ENCODE measurements at regions not wholly inside any gene's neighbourhood (a gene's known extent, or its start where the extent isn't known, plus 50 kb on each side); places are given as distances from the start of the nearest gene placed in this dataset.

DNA sequence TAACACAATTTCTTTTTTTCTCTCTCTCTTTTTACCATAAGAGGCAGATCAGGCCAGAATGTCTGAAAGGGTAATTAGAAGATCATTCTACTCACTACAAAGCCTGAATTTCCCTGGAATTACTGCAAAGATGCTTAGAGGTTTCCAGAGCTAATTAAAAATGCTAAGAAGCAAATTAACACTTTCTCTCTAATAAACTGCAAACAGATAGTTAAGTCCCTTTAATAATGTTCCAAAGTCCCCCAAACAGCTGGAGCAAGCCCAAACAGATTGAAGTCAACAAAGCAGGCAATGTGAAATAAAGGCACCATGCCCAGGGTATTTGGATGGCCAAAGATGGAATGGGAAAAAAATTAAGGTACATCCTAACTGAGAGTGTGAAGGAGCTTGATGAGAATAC lies 208.8 kb upstream of the LRFN5 start:
- TF ChIP-seq, protein P1, sequence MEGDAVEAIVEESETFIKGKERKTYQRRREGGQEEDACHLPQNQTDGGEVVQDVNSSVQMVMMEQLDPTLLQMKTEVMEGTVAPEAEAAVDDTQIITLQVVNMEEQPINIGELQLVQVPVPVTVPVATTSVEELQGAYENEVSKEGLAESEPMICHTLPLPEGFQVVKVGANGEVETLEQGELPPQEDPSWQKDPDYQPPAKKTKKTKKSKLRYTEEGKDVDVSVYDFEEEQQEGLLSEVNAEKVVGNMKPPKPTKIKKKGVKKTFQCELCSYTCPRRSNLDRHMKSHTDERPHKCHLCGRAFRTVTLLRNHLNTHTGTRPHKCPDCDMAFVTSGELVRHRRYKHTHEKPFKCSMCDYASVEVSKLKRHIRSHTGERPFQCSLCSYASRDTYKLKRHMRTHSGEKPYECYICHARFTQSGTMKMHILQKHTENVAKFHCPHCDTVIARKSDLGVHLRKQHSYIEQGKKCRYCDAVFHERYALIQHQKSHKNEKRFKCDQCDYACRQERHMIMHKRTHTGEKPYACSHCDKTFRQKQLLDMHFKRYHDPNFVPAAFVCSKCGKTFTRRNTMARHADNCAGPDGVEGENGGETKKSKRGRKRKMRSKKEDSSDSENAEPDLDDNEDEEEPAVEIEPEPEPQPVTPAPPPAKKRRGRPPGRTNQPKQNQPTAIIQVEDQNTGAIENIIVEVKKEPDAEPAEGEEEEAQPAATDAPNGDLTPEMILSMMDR (IDR thresholded peaks at IDR 0.05), result no peak
- no peak for TF ChIP-seq POLR2A (IDR thresholded peaks at IDR 0.05)
